ENCODE measurements at regions not wholly inside any gene's neighbourhood (a gene's known extent, or its start where the extent isn't known, plus 50 kb on each side); places are given as distances from the start of the nearest gene placed in this dataset.
"Not testable (repeated sequence)": the region's sequence is repeated elsewhere in the genome, so short reads cannot be mapped to it uniquely, and the experiment has no call there.

GRCh38 chr20:56735084-56735642 is 106.1 kb downstream of the TFAP2C start:
- TF ChIP-seq POLR2AphosphoS5 (IDR thresholded peaks at IDR 0.05) (no peak), POLR2A (IDR thresholded peaks at IDR 0.05) (no peak), CTCF (IDR thresholded peaks at IDR 0.05) (no peak)
- Histone ChIP-seq H3K9me3 (no peaks in the 10 kb centered on the region), H3K4me1 (no peaks in the 10 kb centered on the region), H3K27me3 (no peaks in the 10 kb centered on the region), H3K36me3 (no peaks in the 10 kb centered on the region), H3K4me3 (no peak overlapping the region), H3K27ac (no peak overlapping the region)
- intact Hi-C loops (cut with DNase I; ENCODE audit: low total_unique reads) = no loop called here
- no peak for DNase-seq (ENCODE audit: low spot score in 2 of 2)

GRCh38 chr20:56736285-56736857 is 107.3 kb downstream of the TFAP2C start:
- no peaks in the 10 kb centered on the region for H3K36me3 ChIP-seq
- no peak overlapping the region for H3K4me3 ChIP-seq
- no peak for TF ChIP-seq POLR2A (IDR thresholded peaks at IDR 0.05)
- no peak for TF ChIP-seq POLR2AphosphoS5 (IDR thresholded peaks at IDR 0.05)
- no peak for TF ChIP-seq CTCF (IDR thresholded peaks at IDR 0.05)
- H3K4me1 ChIP-seq = no peaks in the 10 kb centered on the region
- DNase-seq (ENCODE audit: low spot score in 2 of 2) = no peak
- no peak overlapping the region for H3K27ac ChIP-seq
- H3K27me3 ChIP-seq = no peaks in the 10 kb centered on the region
- intact Hi-C loops (cut with DNase I; ENCODE audit: low total_unique reads) = no loop called here
- no peaks in the 10 kb centered on the region for H3K9me3 ChIP-seq

GRCh38 chr20:56744325-56744821 is 115.3 kb downstream of the TFAP2C start:
- H3K27me3 ChIP-seq; H3K4me1 ChIP-seq; H3K9me3 ChIP-seq; H3K36me3 ChIP-seq; H3K27ac ChIP-seq; intact Hi-C loops (cut with DNase I; ENCODE audit: low total_unique reads); H3K4me3 ChIP-seq; DNase-seq (ENCODE audit: low spot score in 2 of 2): not testable (repeated sequence)

DNA sequence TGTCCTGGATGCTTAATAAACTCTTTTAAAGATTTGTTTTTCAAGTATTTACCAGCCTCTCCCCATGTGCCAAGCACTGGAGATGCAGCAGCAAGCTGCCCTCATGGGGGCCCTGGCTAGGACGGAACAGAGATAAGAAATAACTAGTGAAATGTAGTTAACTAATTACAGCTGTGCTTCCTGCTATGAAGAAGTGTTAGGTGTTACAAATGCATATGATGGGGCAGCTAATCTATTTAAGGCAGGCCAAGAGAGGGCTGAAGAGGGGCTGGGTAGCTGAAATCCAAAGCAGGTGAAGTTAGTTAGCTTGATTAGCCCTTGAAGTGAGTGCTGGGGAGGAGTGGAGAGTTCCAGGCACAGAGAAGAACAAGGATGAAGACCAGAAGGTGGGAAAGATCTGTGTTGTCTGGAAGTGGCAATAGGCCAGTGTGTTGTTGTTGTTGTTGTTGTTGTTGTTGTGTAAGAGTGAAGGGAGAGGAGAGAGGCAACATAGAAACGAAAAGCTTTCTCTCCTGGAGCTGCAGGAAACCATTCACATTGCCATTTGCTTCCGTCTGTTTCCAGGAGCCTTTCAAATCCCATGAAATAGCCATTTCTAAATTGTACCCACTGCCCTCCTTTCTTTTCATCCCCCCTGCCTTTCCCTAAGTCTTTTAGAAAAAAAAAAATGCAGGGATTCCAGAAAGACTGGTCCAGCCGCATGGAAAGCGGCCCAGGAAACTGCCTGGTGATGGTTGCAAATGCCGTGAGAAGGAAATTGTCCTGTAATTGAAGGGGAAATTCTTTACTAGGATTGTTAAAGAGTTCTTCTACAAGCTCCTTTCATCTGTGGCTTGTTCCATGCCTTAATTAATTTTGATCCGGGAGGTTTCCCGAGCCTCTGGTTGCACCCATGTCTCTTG is 119.6 kb downstream of the TFAP2C start:
- peak overlapping the region; percentile 38 to 71 for H3K27ac ChIP-seq
- H3K27me3 ChIP-seq = peaks cover 0 to 8% of the 10 kb centered on the region in 2 donors
- H3K9me3 ChIP-seq = no peaks in the 10 kb centered on the region
- H3K4me1 ChIP-seq = no peaks in the 10 kb centered on the region
- H3K4me3 ChIP-seq = no peak overlapping the region
- TF ChIP-seq CTCF (IDR thresholded peaks at IDR 0.05) (no peak), POLR2AphosphoS5 (IDR thresholded peaks at IDR 0.05) (no peak), POLR2A (IDR thresholded peaks at IDR 0.05) (no peak)
- DNase-seq (ENCODE audit: low spot score in 2 of 2) = peak in 1 of 2 donors; percentile 48
- H3K36me3 ChIP-seq = no peaks in the 10 kb centered on the region
- intact Hi-C loops (cut with DNase I; ENCODE audit: low total_unique reads) = no loop called here

DNA sequence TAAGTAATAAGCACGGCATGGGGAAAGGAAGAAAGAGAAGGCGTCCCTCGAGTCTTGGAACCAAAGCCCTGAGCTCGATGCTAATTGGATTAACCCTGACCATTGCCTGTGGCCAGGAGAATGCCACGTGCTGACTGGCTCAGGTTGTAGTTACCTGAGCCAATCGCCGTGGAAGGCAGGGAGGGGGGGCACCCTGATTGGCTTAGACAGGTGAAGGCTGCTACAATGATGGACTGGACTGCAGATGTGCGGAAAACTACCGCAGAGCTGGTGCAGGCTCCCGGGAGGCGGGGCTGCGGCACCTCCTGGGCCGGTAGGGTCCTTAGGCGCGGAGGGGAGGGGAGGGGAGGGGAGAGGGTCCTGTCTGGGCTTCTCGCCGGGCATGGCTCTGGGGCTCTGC is 121.3 kb downstream of the TFAP2C start:
- Histone ChIP-seq H3K27me3 (peaks cover 0 to 8% of the 10 kb centered on the region in 2 donors), H3K4me3 (no peak overlapping the region), H3K4me1 (no peaks in the 10 kb centered on the region), H3K36me3 (no peaks in the 10 kb centered on the region), H3K9me3 (no peaks in the 10 kb centered on the region), H3K27ac (peak overlapping the region; percentile 71 to 83)
- peak in 1 of 2 donors; percentile 34 for DNase-seq (ENCODE audit: low spot score in 2 of 2)
- TF ChIP-seq POLR2AphosphoS5 (IDR thresholded peaks at IDR 0.05) (no peak), POLR2A (IDR thresholded peaks at IDR 0.05) (no peak), CTCF (IDR thresholded peaks at IDR 0.05) (no peak)
- intact Hi-C loops (cut with DNase I; ENCODE audit: low total_unique reads) = no loop called here
